ENCODE measurements at regions not wholly inside any gene's neighbourhood (a gene's known extent, or its start where the extent isn't known, plus 50 kb on each side); places are given as distances from the start of the nearest gene placed in this dataset.

DNA sequence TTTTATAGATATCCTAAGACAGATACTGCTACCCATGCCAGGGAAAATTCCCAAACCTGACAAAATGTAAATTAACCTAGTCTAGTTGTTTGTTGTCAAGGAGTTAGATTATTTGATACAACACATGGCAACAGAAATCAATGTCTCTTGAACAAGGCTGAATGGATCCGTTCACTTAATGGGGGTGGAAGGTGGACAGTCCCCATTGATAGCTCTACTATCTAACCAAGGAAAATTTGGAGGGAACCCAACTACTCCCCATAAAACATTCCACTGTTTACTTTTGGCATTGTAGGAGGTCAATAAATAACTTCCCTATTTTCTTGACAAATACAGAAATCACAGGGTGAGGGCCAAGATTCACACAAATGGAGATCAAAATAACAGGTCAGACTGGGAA is 117.9 kb upstream of the GRIA4 start:
- TF ChIP-seq, protein P1, sequence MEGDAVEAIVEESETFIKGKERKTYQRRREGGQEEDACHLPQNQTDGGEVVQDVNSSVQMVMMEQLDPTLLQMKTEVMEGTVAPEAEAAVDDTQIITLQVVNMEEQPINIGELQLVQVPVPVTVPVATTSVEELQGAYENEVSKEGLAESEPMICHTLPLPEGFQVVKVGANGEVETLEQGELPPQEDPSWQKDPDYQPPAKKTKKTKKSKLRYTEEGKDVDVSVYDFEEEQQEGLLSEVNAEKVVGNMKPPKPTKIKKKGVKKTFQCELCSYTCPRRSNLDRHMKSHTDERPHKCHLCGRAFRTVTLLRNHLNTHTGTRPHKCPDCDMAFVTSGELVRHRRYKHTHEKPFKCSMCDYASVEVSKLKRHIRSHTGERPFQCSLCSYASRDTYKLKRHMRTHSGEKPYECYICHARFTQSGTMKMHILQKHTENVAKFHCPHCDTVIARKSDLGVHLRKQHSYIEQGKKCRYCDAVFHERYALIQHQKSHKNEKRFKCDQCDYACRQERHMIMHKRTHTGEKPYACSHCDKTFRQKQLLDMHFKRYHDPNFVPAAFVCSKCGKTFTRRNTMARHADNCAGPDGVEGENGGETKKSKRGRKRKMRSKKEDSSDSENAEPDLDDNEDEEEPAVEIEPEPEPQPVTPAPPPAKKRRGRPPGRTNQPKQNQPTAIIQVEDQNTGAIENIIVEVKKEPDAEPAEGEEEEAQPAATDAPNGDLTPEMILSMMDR (conservative IDR thresholded peaks at IDR 0.05) = no peak
- no peak for TF ChIP-seq EZH2 (IDR thresholded peaks at IDR 0.05; ENCODE audit: low read depth)

Measured in PC-9 (cell line).